ENCODE measurements at regions not wholly inside any gene's neighbourhood (a gene's known extent, or its start where the extent isn't known, plus 50 kb on each side); places are given as distances from the start of the nearest gene placed in this dataset.

GRCh38 chr3:76645724-76646123, 394.2 kb upstream of the ROBO2 start:
- no peak for DNase-seq

GRCh38 chr3:76646921-76647562, 392.9 kb upstream of the ROBO2 start:
- no peak for DNase-seq

- no peak for DNase-seq
These were observed 388.1 kb upstream of the ROBO2 start for GRCh38 chr3:76651784-76652183.

GRCh38 chr3:76652524-76652923, 387.4 kb upstream of the ROBO2 start:
- no peak for DNase-seq

GRCh38 chr3:76653640-76654251, 386.2 kb upstream of the ROBO2 start:
- DNase-seq: no peak

- DNase-seq: no peak
These were observed 383.3 kb upstream of the ROBO2 start for GRCh38 chr3:76656531-76657070.

GRCh38 chr3:76657909-76658308, 382.0 kb upstream of the ROBO2 start:
- no peak for DNase-seq

GRCh38 chr3:76661527-76662250, 378.2 kb upstream of the ROBO2 start:
- no peak for DNase-seq

GRCh38 chr3:76664816-76665215, 375.1 kb upstream of the ROBO2 start:
- DNase-seq: no peak

GRCh38 chr3:76668653-76669052, 371.2 kb upstream of the ROBO2 start:
- DNase-seq: no peak

- no peak for DNase-seq
These were observed 370.6 kb upstream of the ROBO2 start for GRCh38 chr3:76669322-76669721.

GRCh38 chr3:76673171-76673570, 366.7 kb upstream of the ROBO2 start:
- no peak for DNase-seq

GRCh38 chr3:76679541-76679940, 360.4 kb upstream of the ROBO2 start:
- DNase-seq: no peak

- DNase-seq: no peak
These were observed 356.6 kb upstream of the ROBO2 start for GRCh38 chr3:76683256-76683655.

GRCh38 chr3:76684946-76685345, 355.0 kb upstream of the ROBO2 start:
- DNase-seq: no peak

GRCh38 chr3:76685858-76686257, 354.0 kb upstream of the ROBO2 start:
- DNase-seq: no peak

GRCh38 chr3:76687019-76687418, 352.9 kb upstream of the ROBO2 start:
- no peak for DNase-seq

GRCh38 chr3:76694063-76694462, 345.8 kb upstream of the ROBO2 start:
- DNase-seq: no peak

- no peak for DNase-seq
These were observed 341.7 kb upstream of the ROBO2 start for GRCh38 chr3:76698136-76698706.

- DNase-seq: no peak
These were observed 340.1 kb upstream of the ROBO2 start for GRCh38 chr3:76699846-76700245.

- DNase-seq: no peak
These were observed 339.6 kb upstream of the ROBO2 start for GRCh38 chr3:76700323-76700722.

- no peak for DNase-seq
These were observed 337.2 kb upstream of the ROBO2 start for GRCh38 chr3:76702676-76703075.

- no peak for DNase-seq
These were observed 324.5 kb upstream of the ROBO2 start for GRCh38 chr3:76715426-76715825.

- no peak for DNase-seq
These were observed 316.5 kb upstream of the ROBO2 start for GRCh38 chr3:76723366-76723765.

Data from NCI-H2081 treated with DMSO at 0.1 percent for 48 hours (cell line).